ENCODE measurements at regions not wholly inside any gene's neighbourhood (a gene's known extent, or its start where the extent isn't known, plus 50 kb on each side); places are given as distances from the start of the nearest gene placed in this dataset.

GRCh38 chr2:183996825-183997793 lies 601.2 kb upstream of the ZNF804A start:
- Histone ChIP-seq H3K4me3 (ENCODE audit: low read depth, low read length) (no peak overlapping the region; the same call in 1 of the 2 replicates), H3K27me3 (no peaks in the 10 kb centered on the region), H3K9me3 (no peaks in the 10 kb centered on the region), H3K36me3 (no peaks in the 10 kb centered on the region), H3K4me1 (no peaks in the 10 kb centered on the region; the same call in none of the 2 replicates)
- DNase-seq: peak; percentile 57
- no peak for TF ChIP-seq CTCF (IDR thresholded peaks at IDR 0.05; ENCODE audit: low read depth, low read length)

GRCh38 chr2:183998041-183998796 lies 600.1 kb upstream of the ZNF804A start:
- no peak for DNase-seq
- no peaks in the 10 kb centered on the region; the same call in none of the 2 replicates for H3K4me1 ChIP-seq
- no peaks in the 10 kb centered on the region for H3K9me3 ChIP-seq
- no peaks in the 10 kb centered on the region for H3K27me3 ChIP-seq
- no peak for TF ChIP-seq CTCF (IDR thresholded peaks at IDR 0.05; ENCODE audit: low read depth, low read length)
- no peaks in the 10 kb centered on the region for H3K36me3 ChIP-seq
- no peak overlapping the region for H3K4me3 ChIP-seq (ENCODE audit: low read depth, low read length)

- Histone ChIP-seq H3K36me3 (no peaks in the 10 kb centered on the region), H3K9me3 (no peaks in the 10 kb centered on the region), H3K27me3 (no peaks in the 10 kb centered on the region), H3K4me1 (no peaks in the 10 kb centered on the region; the same call in none of the 2 replicates), H3K4me3 (ENCODE audit: low read depth, low read length) (no peak overlapping the region)
- no peak for TF ChIP-seq CTCF (IDR thresholded peaks at IDR 0.05; ENCODE audit: low read depth, low read length)
- DNase-seq: no peak
These were observed 599.5 kb upstream of the ZNF804A start for GRCh38 chr2:183998797-183999190.

- Histone ChIP-seq H3K27me3 (no peaks in the 10 kb centered on the region), H3K9me3 (no peaks in the 10 kb centered on the region), H3K36me3 (no peaks in the 10 kb centered on the region), H3K4me3 (ENCODE audit: low read depth, low read length) (no peak overlapping the region), H3K4me1 (peaks cover 4% of the 10 kb centered on the region; the same call in 1 of the 2 replicates)
- DNase-seq: peak; percentile 30
- TF ChIP-seq CTCF (IDR thresholded peaks at IDR 0.05; ENCODE audit: low read depth, low read length): no peak
These were observed 593.9 kb upstream of the ZNF804A start for GRCh38 chr2:184004289-184004947.

GRCh38 chr2:184004948-184005672 lies 593.2 kb upstream of the ZNF804A start:
- no peak overlapping the region for H3K4me3 ChIP-seq (ENCODE audit: low read depth, low read length)
- H3K27me3 ChIP-seq: no peaks in the 10 kb centered on the region
- TF ChIP-seq CTCF (IDR thresholded peaks at IDR 0.05; ENCODE audit: low read depth, low read length): no peak
- peak; percentile 42 for DNase-seq
- H3K9me3 ChIP-seq: no peaks in the 10 kb centered on the region
- peaks cover 4% of the 10 kb centered on the region; the same call in 1 of the 2 replicates for H3K4me1 ChIP-seq
- H3K36me3 ChIP-seq: no peaks in the 10 kb centered on the region
